Stimulated activated CD8-positive, alpha-beta memory T cell treated with anti-CD3 and anti-CD28 coated beads, Interleukin-2, amount 100 ng/mL, for 1 hour (primary cell): ENCODE measurements at regions not wholly inside any gene's neighbourhood (a gene's known extent, or its start where the extent isn't known, plus 50 kb on each side); places are given as distances from the start of the nearest gene placed in this dataset.
"Not testable (repeated sequence)": the region's sequence is repeated elsewhere in the genome, so short reads cannot be mapped to it uniquely, and the experiment has no call there.

Source experiments
- DNase-seq, 2 donors: peaks; one replicate each; pipeline ENCODE4 v3.0.0-alpha.2; 2020; ENCODE audit warnings: low read depth in 2 of 2

DNA sequence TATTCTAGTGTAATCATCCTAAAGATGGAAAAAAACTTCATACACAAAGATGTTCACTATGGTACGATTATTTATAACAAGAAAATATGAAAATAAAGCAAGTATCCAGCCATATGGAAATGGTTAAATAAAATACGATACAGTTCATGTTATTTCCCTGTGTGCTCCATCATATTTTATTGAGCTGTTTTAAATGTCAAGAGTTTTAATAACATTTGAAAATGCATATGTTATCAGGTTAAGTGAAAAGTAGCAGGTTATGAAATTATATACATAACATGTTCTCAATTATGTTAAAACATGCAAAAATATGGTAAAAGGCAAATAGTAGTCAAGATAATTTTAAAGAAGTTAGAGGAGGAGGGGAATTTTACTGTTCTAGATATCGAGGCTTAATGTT, 192.0 kb downstream of the HNRNPD start:
- DNase-seq, result no peak

- no peak for DNase-seq
Observed at GRCh38 chr4:82172186-82172585, 201.6 kb downstream of the HNRNPD start.

- no peak for DNase-seq
Observed at GRCh38 chr4:82171531-82172155, 202.1 kb downstream of the HNRNPD start.

DNA sequence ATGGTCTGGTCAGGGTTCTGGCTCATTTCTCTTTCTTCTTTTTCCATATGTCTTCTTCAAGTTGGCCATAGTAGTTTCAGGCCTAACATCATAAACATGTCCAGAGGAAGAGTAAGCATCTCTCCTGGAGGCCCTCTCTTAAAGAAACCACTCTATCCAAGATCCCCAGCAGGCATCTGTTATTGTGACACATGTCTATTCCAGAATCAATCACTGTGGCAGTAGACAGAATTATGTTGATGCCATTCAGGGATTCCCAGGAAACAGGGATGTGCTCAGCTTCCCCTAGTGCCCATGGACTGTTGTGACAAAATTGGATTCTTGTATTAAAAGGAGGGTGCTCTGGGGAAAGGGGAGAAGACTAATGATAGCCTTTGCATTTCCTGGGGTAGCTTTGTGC, 224.0 kb downstream of the HNRNPD start:
- DNase-seq, result no peak

- DNase-seq, result no peak
Observed at GRCh38 chr4:82145850-82146249, 227.9 kb downstream of the HNRNPD start.

- DNase-seq, result no peak
Observed at GRCh38 chr4:82140422-82140821, 233.4 kb downstream of the HNRNPD start.

GRCh38 chr4:82139287-82139686, 234.5 kb downstream of the HNRNPD start:
- no peak for DNase-seq

- DNase-seq, result no peak
Observed at GRCh38 chr4:82138374-82138773, 235.4 kb downstream of the HNRNPD start.

GRCh38 chr4:82136161-82136801, 237.5 kb downstream of the HNRNPD start:
- no peak for DNase-seq

- no peak for DNase-seq
Observed at GRCh38 chr4:82128355-82128754, 245.4 kb downstream of the HNRNPD start.

GRCh38 chr4:82126512-82127040, 247.2 kb downstream of the HNRNPD start:
- no peak for DNase-seq

- DNase-seq, result no peak
Observed at GRCh38 chr4:82125787-82126297, 247.9 kb downstream of the HNRNPD start.

- no peak for DNase-seq
Observed at GRCh38 chr4:82124932-82125786, 248.6 kb downstream of the HNRNPD start.

DNA sequence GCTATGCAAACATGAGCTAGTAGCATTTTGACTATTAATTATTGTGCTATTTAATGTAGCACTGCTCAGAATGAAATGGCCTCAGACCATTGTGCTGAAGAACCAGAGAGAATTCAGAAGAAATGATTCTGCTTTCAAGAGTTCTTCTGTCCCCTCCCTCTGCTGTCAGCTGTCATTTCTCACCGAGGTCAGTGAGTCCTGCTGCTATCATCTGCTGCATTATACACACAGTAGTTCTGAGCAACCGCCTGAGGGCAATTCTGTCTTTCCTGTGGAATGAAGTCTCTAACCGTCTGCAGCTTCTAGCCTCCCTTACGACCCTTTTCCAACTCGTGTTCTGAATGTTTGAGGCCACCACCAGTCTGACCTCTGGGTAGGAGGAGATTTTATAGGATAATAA, 249.4 kb downstream of the HNRNPD start:
- DNase-seq, result no peak

- no peak for DNase-seq
Observed at GRCh38 chr4:82123934-82124333, 249.9 kb downstream of the HNRNPD start.

- not testable (repeated sequence) for DNase-seq
Observed at GRCh38 chr4:82115183-82115582, 258.6 kb downstream of the HNRNPD start.

DNA sequence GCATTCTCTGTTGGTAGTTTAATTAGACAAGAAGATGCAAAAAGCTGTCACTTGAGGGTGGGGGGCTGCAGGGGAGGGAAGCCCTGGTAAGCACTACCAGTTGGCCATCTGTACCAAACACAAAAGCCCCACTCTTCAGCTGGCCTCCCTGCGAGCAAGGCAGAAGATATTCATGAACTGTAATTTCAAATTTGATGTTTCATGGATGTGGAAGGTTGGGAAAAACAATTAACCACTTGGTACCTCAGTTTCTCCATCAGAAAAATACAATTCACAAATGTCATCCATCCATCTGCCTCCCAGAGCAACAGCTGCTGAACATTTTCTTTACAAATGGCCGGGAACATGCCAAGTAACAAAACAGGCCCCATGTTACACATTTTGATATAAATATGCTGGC, 265.3 kb downstream of the HNRNPD start:
- no peak for DNase-seq

DNA sequence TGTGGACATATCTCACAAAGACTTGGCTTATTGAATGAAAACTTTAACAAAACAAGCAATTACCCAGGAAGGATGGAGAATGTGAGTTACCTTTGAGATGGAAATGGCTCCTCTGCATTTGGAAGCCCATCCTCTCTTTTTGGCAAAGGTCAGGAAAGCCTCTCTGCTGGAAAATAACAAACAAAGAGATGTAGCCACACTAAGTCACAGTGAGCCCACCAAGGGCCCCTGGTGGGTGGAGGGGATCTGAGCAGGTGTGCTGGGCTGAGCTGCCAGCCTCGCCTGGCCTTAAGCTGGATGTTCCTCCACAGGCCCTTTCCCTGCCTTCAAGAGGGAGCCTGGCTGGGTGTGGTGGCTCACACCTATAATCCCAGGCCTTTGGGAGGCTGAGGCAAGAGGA, 269.2 kb downstream of the HNRNPD start:
- no peak for DNase-seq

- no peak for DNase-seq
Observed at GRCh38 chr4:82099928-82100579, 273.7 kb downstream of the HNRNPD start.

DNA sequence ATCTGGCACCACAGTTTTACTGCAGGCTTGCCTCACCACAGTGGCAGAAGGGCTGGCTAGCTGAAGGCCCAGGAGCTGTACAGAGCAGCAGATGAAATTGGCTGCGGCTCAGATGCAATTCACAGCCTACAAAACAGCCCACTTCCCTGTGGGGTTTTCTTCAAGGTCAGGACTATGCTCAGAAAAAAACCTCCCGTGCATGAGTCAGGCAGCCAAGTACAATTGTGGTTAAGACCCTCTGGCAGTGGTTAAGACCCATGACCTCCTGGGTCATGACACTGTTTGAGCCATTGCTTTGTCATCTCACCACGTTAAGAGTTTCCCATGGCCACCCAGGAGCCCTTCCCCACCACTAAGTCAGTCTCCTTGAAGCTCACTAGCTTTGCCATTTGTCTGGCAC, 276.3 kb downstream of the HNRNPD start:
- DNase-seq, result no peak

DNA sequence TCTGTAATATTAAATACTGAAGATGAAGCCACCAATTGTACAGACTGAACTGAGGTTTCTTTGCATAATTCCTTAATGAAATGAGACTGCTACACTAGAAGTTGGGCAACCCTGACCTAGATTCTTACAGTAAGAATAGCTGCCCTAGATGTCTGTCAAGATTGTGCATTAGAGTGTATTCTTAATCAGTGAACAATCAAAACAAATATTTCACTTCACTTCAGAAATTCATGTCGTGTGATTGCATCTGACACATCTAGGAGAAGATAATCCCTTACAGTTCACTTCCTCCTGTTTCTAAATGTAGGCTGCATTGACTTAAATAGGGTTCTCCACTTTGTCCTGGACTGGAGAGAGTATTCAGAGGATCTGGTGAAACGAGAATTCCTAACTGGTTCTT, 283.1 kb downstream of the HNRNPD start:
- DNase-seq, result no peak

GRCh38 chr4:82084747-82085146, 289.0 kb downstream of the HNRNPD start:
- no peak for DNase-seq
